GM12864 (cell line): ENCODE measurements at regions not wholly inside any gene's neighbourhood (a gene's known extent, or its start where the extent isn't known, plus 50 kb on each side); places are given as distances from the start of the nearest gene placed in this dataset.

Source experiments
- DNase-seq: peaks from one replicate; pipeline ENCODE4 v3.0.0-alpha.2; 2011; ENCODE audit warnings: low read depth
- H3K4me3 ChIP-seq: 2 replicates; pipeline ENCODE4 v1.5.1; 2011; ENCODE audit warnings: mild to moderate bottlenecking, low read depth, low read length, control low read depth
- TF ChIP-seq, protein P1 (sequence below): IDR thresholded peaks from 2 replicates; pipeline ENCODE4 v1.5.1; 2011; ENCODE audit warnings: low read depth, mild to moderate bottlenecking, moderate library complexity, low read length, control low read depth, inconsistent platforms; ENCODE audit errors: missing control alignments

DNA sequence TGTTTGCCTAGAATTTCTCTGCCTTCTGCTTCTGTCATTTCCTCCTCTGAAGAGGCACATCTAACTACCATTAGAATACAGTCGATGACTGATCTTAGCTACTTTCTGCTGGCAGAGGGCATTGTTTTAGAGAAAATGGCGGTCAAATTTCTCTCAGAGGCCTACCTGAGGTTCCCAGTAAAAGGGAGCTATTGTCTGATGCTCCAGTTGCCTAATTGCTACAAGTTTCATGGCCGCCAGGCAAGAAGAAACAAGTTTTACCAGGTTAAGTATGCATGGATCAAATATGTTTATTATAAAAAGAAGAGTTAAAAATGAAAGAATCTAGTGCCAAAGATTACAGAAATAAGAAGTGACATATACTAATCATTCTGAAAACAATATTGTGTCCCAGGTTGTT is 416.6 kb downstream of the DSC3 start:
- H3K4me3 ChIP-seq, result no peak overlapping the region
- TF ChIP-seq, protein P1, sequence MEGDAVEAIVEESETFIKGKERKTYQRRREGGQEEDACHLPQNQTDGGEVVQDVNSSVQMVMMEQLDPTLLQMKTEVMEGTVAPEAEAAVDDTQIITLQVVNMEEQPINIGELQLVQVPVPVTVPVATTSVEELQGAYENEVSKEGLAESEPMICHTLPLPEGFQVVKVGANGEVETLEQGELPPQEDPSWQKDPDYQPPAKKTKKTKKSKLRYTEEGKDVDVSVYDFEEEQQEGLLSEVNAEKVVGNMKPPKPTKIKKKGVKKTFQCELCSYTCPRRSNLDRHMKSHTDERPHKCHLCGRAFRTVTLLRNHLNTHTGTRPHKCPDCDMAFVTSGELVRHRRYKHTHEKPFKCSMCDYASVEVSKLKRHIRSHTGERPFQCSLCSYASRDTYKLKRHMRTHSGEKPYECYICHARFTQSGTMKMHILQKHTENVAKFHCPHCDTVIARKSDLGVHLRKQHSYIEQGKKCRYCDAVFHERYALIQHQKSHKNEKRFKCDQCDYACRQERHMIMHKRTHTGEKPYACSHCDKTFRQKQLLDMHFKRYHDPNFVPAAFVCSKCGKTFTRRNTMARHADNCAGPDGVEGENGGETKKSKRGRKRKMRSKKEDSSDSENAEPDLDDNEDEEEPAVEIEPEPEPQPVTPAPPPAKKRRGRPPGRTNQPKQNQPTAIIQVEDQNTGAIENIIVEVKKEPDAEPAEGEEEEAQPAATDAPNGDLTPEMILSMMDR, result no peak
- DNase-seq, result no peak

DNA sequence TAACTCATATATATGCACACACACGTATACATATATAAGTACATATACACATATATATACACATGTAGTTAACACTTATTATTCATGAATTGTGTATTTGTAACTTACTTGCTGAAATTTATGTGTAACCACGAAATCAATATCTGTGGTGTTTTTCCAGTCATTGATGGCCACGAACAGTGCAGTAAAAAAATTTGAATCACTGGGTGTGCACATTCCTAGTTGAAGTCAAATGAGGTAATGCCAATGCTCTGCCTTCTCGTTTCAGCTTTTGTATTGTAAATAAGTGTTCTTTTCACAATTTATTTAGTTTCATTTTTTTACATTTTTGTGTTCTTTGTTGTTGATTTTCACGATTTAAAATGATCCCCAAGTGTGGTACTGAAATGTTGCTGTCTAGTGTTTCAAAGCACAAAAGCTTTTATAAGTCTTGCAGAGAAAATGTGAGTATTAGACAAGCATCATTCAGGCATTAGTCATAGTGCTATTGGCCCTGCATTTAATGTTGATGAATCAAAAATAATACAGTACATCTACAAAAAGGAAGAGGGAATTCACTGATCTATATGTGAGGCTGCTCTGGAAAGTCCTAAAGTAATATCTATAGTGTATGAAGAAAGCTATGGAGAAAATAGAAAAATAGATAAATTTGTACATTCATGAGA is 419.0 kb downstream of the DSC3 start:
- no peak overlapping the region for H3K4me3 ChIP-seq
- no peak for DNase-seq
- TF ChIP-seq, protein P1, result no peak

DNA sequence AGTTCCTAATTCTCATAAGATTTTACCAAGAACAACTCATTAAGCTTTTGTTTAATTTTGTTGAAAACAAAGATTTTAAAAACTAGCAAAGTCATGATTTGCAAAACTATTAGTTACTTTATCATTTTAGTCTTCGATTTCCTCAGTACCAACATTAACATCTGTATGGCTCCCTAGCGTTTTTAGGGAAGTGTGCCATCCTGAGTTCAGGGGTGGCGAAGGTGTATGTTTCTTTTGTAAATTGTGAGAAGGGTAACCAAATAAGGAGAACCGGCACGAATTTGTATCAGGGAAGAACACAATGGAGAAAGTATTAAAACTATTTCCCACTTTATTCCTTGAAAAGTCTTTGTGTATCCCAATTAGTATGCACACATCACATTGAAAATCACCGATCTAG is 419.9 kb downstream of the DSC3 start:
- TF ChIP-seq, protein P1, result no peak
- DNase-seq, result no peak

DNA sequence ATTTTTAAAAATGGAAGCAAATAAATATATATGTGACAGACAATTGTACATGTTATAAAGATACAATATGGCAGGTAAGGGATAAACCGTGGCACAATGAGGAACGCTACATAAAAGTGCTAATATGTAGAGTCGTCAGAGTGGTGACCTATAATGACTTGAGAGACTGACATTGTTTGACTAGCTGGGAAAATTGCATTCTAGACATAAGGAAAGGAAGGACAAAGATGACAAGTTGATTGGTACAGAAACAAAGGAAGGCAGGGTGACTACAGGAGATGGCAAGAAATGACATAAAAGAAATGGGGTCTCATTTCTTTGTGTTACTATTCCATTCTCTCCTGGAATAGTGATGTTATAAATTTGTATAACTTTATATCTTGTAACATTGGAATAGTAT is 420.4 kb downstream of the DSC3 start:
- no peak overlapping the region for H3K4me3 ChIP-seq
- DNase-seq, result no peak
- TF ChIP-seq, protein P1, result no peak

More for the DNA sequence above, 419.9 kb downstream of the DSC3 start:
- H3K4me3 ChIP-seq, result no peak overlapping the region

DNA sequence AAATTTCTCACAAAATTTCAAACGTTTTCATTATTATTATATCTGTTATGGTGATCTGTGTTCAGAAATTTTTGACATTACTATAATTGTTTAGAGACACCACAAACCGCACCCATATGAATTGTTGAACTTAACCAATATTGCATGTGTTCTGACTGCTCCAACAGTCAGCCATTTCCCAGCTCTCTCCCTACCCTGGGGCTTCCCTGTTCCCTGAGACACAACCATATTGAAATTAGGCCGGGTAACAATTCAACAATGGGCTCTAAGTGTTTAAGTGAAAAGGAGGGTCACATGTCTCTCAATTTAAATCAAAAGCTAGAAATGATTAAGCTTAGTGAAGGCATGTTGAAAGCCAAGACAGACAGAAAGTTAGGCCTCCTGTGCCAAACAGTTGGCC is 424.0 kb downstream of the DSC3 start:
- DNase-seq, result no peak
- H3K4me3 ChIP-seq, result no peak overlapping the region
- TF ChIP-seq, protein P1, result no peak

DNA sequence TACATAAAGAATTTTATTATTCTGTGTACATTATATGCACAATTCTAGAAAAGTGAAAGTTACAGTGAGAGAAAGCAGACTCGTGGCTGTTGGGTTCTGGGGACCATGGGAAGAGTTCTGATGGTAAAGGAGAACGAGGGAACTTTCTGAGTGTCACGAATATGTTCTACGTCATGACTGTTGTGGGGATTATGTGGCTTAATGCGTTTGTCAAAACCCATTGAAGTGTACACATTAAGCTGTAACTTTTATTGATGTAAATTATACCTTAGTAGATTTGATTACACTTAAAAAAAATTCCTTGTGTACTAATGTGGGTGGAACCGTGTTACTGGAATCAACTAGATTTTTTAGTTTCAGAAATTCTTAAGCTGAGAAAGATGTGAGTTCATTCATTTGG is 426.1 kb downstream of the DSC3 start:
- H3K4me3 ChIP-seq, result no peak overlapping the region
- TF ChIP-seq, protein P1, result no peak
- DNase-seq, result no peak

DNA sequence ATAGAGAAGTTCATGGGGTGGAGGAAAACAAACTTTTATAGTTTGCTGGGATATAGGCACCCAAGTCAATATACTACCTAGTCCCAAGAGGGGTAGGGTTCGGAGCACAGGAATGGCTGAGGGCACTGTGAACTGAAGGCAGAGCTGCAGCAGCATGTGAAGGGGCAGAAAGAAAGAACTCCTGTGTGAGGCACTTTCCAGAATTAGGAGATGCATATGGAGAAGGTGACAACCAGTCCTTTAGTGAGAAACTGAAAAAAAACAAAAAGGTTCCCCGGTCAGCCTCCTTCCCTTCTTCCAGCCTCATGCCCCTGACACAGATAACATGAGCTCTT is 429.1 kb downstream of the DSC3 start:
- no peak for DNase-seq
- no peak overlapping the region for H3K4me3 ChIP-seq
- TF ChIP-seq, protein P1, result no peak
